GM19025 (cell line): ENCODE measurements at regions not wholly inside any gene's neighbourhood (a gene's known extent, or its start where the extent isn't known, plus 50 kb on each side); places are given as distances from the start of the nearest gene placed in this dataset.

Experiments
- ATAC-seq: cut with Tn5 transposase; IDR thresholded peaks from one replicate; pipeline ENCODE4 v1.9.1; 2021; ENCODE audit warnings: mild to moderate bottlenecking, low read depth, moderate library complexity; ENCODE audit not compliant: unreplicated experiment

GRCh38 chr11:128331317-128331716 is 256.0 kb downstream of the ETS1 start:
- no peak for ATAC-seq

DNA sequence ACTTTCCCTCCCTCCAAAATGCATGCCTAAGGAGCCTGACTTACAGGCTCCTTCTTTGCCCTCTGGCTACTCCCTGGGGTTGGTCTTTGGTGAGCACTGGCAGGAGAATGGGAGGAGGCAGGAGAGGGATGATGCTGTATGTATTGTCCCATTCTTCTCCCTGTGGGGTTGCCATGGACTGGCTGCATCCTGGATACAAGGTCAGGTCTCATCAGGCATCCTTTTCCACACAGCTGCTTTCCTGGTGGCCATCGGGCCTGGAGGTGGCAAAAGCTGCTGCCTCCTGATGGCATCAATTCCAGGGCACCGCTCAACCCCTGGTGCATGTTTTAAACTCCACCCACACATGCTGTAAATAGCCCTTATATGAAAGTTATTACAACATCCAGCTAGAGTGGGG is 257.2 kb downstream of the ETS1 start:
- ATAC-seq, result no peak

DNA sequence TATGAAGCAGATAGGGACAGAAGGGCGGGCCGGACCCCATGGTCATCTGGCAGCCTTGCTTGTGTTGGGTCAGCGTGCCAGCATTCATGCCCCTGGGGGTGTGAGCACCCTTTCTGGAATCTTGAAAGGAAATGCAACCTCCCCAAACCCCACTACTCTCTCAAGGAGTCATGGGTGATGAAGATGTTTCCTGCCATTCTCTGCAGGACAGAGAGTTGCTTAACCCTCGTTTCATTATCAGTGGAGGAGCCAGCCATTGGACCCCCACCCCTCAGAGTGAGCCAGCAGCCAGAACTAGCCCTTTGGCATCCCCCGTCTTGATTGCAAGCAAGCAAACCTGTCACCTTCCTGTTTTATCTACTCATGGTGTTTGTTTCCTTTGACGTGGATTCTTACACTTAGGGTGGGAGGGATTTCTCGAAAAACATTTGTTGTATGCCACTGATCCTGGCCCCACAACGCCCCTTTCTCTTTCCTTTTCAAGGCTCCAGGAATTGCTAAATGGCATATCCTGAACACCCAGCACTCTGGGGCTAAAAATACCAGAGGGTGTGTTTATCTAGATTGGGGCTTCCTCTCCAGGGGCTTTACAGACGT is 258.3 kb downstream of the ETS1 start:
- no peak for ATAC-seq

DNA sequence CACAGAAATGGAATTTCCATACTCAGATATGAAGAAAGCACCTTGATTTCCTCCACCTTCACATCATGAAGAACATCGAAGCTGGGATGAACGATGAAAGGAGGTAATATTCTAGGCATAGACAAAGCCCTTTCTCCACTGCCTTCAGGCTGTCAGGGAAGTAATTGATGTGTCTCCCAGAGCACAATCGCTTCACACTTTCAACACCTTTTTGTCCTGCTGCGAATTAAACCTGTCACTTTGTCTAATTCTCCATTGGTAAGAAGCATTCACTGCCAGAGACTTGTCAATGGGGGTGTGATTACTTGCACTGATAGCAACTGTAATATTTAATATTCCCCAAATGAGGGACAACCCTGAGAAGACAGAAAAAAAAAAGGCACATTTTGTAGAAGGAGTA is 260.1 kb downstream of the ETS1 start:
- ATAC-seq, result no peak

- no peak for ATAC-seq
These were observed 260.6 kb downstream of the ETS1 start for GRCh38 chr11:128326791-128327190.

GRCh38 chr11:128324531-128325141 is 262.7 kb downstream of the ETS1 start:
- ATAC-seq, result no peak

DNA sequence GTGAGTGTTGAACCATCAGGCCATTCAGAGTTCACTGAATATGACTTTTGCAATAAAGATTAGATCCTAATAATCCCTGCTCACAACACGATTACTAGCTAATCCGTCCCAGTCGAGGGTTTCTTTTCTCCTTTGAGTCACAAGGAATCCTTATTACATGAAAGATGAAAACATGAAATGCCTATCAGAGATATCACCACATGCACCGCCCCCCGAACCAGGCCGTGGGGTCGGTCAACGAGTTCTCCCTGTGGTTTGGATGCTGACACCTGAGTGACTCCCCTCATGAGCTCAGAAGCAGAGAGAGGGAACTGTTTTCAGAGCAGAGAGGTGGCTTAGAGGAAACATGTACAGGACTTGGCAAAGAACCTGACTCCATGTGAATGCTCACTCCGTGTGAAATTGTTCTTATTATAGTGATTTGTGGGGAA is 263.3 kb downstream of the ETS1 start:
- ATAC-seq, result no peak

- ATAC-seq, result no peak
These were observed 264.0 kb downstream of the ETS1 start for GRCh38 chr11:128323381-128323780.

- ATAC-seq, result peak; percentile 94
These were observed 268.4 kb downstream of the ETS1 start for GRCh38 chr11:128318856-128319474.

DNA sequence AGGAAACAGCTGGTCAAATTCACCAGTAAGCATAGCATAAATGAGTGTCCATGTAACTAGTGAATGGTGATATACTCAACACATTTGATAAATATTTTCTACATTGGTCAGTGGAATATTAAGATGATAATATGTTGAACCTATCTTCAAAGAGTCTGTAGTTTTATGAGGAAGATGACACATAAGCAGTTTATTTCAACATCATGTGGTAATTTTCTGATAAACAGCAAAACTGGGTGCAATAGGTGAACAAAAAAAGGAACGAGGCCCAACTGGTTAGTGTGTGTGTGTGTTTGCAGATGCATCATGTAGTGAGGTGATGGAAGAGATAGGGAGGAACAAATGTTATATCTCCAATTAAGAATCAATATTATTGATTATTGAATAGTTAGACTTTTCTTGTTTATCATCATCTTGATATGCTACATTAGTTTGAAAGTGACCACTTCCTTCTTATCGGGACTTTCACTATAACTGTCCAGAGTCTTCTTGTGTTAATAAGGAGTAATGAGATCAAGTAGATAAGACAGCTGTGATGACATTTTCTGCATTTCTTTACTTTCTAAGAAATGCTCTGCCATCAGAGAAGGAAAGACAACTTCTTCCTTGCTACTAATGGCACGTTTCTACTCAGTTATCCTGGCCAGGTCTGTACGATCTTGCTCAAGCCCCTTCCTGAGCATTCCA is 270.7 kb downstream of the ETS1 start:
- ATAC-seq, result no peak

DNA sequence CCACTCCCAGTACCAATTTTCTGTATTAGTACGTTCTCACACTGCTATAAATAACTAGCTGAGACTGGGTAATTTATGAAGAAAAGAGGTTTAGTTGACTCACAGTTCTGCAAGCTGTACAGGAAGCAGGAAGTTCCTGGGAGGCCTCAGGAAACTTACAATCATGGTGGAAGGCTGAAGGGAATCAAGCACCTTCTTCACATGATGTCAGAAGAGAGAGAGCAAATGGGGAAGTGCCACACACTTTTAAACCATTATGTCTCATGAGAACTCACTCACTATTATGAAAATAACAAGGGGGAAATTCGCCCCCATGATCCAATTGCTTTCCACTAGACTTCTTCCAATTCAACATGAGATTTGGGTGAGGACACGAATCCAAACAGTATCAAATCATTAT is 271.4 kb downstream of the ETS1 start:
- no peak for ATAC-seq

DNA sequence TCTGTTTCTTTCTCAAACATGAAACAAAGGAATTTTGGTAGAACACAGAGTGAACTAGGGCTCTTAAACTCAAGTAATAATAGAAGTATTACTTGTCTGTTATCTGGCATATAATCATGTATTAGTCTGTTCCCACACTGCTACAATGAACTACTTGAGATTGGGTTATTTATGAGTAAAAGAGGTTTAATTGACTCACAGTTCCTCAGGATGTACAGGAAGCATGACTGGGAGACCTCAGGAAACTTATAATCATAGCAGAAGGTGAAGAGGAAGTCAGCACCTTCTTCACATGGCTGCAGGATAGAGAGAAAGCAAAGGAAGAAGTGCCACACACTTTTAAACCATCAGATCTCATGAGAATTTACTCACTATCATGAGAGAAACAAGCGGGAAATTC is 273.4 kb downstream of the ETS1 start:
- ATAC-seq, result no peak

- ATAC-seq, result no peak
These were observed 275.3 kb downstream of the ETS1 start for GRCh38 chr11:128311742-128312719.

- no peak for ATAC-seq
These were observed 276.5 kb downstream of the ETS1 start for GRCh38 chr11:128310676-128311445.

GRCh38 chr11:128310005-128310404 is 277.4 kb downstream of the ETS1 start:
- no peak for ATAC-seq

- ATAC-seq, result no peak
These were observed 278.6 kb downstream of the ETS1 start for GRCh38 chr11:128308794-128309193.

DNA sequence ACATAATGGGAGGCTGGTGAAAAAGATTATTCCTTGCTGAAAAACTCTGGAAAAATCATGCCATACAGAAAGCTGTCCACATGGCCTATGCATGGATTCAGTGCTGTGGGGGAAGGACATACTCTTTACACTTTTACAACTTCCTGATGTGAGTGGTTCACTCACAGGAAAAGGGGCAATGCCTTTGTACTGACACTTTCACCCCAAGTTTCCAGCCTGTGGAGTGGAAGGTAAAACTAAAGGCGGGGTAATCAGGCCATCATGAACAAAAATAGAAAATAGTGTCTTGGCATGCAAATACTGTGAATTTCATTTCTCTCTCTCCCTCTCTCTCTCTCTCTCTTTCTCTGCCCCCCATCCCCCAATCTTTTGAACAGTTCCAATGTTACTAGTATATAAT is 281.8 kb downstream of the ETS1 start:
- ATAC-seq, result no peak

- ATAC-seq, result no peak
These were observed 282.5 kb downstream of the ETS1 start for GRCh38 chr11:128304666-128305485.

DNA sequence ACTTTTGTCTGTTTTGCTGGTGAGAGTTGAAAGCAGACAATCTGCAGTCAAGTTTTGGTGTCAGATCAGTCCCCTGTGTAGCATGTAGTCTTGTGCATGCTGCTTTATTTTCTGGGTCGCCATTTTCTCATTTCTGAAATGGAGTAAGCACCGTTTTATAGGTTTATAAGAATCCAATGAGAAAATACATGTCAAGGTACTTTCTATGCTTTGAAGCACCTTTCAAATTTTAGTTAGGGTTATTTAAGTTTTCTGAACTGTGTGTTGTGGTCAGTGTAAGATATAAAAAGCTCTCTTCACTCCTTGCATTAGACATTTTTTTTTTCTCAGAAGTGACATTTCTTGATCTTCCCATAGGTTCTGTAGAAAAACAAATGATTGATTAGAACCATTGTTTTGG is 283.2 kb downstream of the ETS1 start:
- ATAC-seq, result no peak
